HG02763 (cell line): ENCODE measurements at regions not wholly inside any gene's neighbourhood (a gene's known extent, or its start where the extent isn't known, plus 50 kb on each side); places are given as distances from the start of the nearest gene placed in this dataset.
A peak's percentile ranks its signal among the peaks of the same experiment; 100 is the strongest.

Experiments used
- ATAC-seq: cut with Tn5 transposase; IDR thresholded peaks from one replicate; pipeline ENCODE4 v1.9.1; 2021; ENCODE audit warnings: mild to moderate bottlenecking, moderate library complexity; ENCODE audit not compliant: unreplicated experiment

- ATAC-seq: no peak
Measured at GRCh38 chr3:193946945-193947344, 189.0 kb upstream of the HES1 start.

GRCh38 chr3:193947596-193947995, 188.4 kb upstream of the HES1 start:
- ATAC-seq: no peak

DNA sequence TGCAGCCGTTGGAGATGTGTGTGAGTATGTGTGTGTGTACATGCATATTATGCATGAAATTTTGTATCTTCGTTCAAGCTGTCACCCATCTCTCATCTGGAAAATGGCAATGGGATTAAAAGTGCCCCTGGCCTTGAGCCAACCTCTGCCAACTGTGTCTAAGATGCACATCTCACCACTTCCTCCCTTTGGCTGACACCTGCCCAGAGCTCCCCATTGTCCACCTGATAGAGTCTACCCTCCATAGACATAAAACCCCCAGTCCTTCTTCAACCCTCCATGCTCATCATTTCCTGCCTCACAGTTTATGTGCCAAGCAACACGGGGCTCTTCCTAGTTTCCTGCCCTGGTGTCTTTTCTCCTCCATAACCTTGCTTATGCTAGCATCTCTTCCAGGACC, 187.5 kb upstream of the HES1 start:
- ATAC-seq: no peak

GRCh38 chr3:193951859-193952258, 184.1 kb upstream of the HES1 start:
- ATAC-seq: no peak

- ATAC-seq: no peak
Measured at GRCh38 chr3:193954752-193955151, 181.2 kb upstream of the HES1 start.

DNA sequence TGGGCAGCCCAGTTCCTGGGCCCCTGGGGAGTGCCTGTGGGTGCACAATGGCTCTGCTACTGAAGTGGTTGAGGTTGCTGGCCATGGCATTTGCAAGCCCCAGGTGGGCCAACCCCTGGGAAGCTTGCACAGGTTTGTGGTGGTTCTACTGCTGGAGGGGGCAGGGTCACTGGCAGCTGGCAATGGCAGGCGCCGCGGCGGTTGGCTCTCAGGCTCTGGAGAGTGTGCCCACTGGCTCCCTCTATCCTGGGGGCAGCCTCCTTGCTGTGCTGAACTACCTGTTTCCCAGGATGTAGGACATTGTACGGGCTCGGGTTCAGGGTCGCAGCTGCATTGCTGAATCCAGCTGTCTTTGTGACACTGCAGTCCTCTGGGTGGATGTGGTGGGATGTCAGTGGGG, 180.2 kb upstream of the HES1 start:
- ATAC-seq: no peak

DNA sequence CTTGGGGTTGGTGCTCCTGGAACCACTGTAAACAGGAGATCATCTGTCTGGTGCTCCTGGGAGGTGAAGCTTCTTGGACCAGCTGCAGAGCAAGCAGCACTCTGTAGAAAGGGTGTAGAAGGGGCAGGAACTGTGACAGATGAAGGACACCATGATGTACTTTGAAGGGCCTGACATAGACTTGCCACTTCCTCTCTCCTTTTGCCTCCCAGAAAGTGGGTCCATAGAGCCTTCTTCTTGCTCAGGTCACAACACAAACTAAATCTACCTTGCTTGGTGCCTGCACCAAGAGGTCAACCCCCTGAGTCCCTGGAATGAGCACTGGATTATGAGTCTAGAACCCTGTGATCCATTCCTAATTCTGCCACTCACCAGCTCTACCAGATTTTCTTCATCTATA, 176.1 kb upstream of the HES1 start:
- no peak for ATAC-seq

DNA sequence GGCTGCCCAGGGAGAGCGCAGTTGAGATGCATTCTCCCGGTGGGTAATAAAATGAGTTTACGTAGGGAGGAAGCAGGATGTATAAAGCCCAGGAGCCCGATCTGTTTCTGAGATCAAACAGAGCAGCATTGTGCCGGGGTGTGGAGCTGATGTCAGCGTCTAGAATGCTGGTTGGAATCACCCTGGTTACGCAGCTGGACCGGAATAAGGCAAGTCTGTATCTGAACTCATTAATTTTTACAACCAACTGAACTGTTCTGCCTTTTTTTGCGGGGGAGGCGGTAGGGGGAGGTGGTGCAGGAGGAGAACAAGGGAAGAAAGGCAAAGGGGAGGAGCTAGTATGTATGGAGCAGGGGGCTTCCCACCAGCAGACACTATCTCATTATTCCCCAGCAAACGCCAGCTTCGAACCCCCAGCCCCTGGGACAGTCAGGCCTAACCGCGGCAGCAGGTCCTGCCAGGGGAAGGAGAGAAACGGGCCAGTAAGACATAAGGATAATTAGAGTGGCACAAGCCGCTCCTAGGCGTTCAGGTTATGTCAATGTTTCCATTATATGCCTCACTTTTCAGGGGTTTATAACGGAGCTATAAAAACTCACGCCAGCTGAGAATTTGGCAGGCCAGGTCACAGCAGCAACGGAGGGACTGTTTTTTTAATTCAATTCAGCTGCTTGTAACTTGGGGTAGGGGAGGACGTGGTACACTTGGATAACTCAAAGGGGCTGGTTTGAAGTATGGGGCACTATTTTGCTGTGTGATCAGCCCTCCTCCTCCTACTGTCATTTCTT, 175.3 kb upstream of the HES1 start:
- no peak for ATAC-seq

DNA sequence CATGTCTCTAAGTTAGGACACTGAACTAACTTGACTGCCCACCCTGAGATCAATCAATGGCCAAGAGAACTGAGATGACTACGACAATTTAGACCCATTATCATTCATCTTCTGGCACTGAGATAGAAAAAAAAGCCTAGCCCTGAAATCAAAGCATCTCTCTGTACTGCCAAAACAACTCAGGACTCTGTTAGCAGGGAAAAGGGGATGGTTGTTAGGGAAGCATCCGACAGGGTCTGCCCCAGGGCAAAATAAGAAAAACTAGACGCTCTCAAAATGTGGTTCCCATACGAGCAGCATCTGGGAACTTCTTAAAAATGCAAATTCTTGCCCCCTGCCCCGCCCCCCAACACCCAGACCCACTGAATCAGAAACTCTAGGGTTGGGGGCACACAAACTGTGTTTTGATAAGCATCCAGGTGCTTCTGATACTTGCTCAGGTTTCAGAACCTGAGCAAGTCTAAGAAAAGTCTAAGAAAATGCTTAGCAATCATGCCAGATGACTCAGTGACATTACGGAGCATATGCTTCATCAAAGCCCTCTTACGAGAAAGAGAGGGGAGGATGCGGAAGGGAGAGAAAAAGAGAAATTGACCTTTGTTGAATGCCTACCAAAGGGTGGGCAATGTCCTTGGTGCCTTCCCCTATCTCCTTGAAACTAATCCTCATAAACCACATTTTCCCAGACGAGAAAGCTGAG, 172.8 kb upstream of the HES1 start:
- ATAC-seq: no peak

- no peak for ATAC-seq
Measured at GRCh38 chr3:193963808-193964516, 172.0 kb upstream of the HES1 start.

- no peak for ATAC-seq
Measured at GRCh38 chr3:193964517-193964880, 171.4 kb upstream of the HES1 start.

- ATAC-seq: no peak
Measured at GRCh38 chr3:193968380-193968974, 167.5 kb upstream of the HES1 start.

- ATAC-seq: peak; percentile 61
Measured at GRCh38 chr3:193970131-193970772, 165.7 kb upstream of the HES1 start.

- ATAC-seq: no peak
Measured at GRCh38 chr3:193970773-193971206, 165.2 kb upstream of the HES1 start.

DNA sequence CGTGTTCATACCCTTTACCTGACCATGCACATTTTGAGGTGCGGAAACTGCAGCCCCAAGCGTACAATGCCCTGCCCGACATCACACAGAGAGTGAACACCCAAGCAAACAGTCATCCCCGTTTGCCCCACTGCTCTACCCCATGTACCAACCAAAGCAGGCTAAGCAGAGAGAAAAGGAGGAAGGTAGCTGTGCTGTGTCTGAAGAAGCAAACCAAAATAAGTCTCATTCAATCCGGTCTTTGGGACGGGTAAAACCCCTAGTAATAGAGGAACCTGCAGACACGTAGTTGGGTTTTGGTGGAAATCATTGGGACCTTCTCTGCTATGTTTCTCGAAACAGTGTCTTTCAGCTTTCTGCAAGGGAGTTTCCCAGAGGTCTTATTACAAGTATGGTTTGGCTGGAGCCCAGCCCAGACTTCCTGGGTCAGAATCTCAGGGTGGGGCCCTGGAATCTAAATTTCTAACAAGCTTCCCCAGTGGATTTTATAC, 164.6 kb upstream of the HES1 start:
- no peak for ATAC-seq

DNA sequence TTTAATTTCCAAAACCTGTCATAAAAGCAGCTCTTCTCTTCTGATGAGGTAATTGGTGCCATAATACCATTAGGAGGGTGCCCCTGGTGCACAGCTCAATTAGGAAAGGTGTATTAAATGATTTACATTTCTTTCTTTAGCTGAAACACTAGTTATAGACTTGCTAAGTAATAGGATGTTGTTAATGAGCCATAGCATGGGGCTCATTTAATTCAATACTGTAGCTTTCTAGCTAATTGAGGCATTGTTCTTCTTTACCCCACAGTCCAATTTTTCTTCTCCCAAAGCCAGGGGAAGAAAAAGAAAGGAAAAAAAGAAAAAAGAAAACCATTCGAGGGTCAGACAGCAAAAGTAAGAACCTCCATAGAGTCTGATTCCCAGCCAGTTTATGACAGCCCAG, 164.0 kb upstream of the HES1 start:
- no peak for ATAC-seq

GRCh38 chr3:193972832-193973231, 163.1 kb upstream of the HES1 start:
- ATAC-seq: no peak

GRCh38 chr3:193974191-193974652, 161.7 kb upstream of the HES1 start:
- no peak for ATAC-seq

DNA sequence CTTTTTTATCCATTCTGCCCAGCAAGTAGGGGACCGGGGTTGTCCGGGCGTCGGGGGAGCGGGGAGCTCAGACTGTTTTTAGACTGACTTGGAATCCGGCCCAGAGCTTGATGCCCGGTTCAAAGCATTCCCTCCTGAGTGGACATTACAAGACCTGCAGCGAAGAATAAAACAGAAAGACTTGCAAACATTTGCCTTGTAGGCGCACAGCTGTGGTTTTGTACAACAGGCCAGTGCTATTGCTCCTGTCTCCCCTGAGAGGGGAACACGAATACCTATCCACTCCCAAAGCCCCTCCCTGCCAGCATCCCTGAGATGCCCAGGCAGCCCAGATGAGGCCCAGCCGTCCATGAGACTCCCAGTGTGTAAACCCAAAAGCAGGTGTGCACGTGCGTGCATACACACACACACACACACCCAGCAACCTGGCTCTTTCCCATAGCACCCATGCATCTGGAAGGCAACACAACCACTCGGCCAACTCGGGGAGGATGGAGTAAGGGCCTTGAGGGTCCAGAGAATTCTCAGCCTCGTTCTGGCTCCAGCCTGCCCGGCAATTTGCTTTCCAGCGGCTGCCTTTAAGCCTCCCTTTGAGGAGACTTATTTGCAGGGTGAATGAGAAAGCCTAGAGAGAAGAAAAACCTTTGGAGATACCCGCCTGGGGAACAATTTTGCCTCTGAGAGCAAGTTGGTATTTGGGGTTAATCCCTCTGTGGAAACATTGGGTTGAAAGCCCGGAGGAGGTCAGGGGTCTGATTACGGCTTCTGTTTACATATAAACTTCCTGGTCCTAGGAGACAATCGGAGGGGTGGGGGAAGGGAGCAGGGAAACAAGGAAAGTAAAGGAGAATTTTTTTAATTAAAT, 161.0 kb upstream of the HES1 start:
- ATAC-seq: no peak

DNA sequence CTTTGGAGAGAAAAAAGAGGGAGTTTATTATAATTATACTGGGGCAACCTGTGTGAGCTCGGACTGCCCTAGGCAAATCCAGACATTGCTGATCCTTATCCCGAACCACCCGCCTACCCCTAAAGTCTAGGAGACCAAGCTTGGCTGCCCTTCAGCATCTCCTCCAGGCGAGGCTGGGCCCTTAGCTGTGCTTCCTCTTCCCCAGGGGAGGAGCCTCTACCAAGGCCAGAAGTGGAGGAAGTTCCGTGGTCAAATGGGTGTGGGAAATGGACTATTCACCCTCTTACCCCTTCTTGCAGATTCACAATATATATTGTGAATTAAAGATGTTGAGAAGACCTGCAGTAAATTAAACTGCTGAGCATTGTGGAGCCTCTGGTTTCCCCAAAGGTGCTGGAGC, 158.3 kb upstream of the HES1 start:
- ATAC-seq: no peak
